Fibroblast of skin of right quadriceps (primary cell): ENCODE measurements at regions not wholly inside any gene's neighbourhood (a gene's known extent, or its start where the extent isn't known, plus 50 kb on each side); places are given as distances from the start of the nearest gene placed in this dataset.

Source experiments
- DNase-seq: peaks from one replicate; pipeline ENCODE4 v3.0.0-alpha.2; 2013

DNA sequence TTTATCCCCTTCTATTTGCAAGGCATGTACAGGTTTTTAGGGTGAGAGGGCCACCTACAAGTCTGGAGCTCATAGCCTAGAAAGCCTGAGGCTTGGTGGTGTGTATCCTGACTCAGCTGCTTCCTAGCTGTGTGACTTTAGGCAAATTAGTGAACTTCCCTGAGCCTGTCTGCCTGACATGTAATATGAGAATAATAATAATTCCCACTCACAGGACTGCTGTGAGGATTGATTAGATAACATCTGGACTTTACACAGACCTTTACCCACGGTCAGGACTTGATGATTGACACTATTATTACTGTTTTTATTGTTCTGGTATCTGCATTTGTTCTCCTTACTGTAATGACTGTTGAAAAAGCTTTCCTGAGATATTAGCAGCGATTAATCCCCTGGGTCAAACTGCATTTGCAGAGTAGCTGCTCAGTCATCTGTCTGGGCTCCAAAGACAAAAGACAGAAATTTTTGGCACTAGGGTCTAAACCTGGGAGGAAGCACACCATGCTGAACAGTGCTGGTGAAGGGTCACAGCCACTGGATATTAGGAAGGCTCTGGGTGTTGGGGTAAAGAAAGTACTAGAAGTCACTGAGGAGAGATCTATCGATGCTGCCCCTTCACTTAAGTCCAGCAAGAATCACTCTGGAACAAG is 276.5 kb upstream of the FN1 start:
- no peak for DNase-seq

DNA sequence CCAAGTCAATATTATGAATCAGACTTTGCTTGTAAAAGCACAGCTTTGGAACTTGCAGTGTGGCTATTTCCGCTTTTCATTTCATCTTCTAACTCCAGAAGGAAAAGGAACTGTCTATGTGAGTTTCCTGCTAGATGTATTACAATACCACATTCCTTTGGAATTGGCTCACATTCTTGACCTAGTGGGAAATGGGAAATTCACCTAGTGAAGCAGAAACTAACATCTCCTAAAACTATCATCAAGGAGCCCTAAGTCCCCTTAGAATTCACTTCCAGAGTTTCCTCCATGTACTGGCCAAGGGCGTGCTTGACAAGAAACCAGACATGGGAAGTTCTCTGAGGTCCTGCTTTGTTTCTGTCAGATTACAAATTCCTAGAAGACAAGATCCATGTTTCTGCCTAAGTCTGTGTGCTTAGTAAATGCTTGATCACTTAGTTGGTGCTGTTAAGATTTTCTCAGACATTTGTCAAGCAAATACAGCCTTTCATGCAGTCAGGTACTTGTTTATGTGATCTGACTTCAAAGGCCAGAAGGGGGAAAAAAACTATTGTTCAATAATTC is 275.7 kb upstream of the FN1 start:
- DNase-seq, result peak; percentile 88

DNA sequence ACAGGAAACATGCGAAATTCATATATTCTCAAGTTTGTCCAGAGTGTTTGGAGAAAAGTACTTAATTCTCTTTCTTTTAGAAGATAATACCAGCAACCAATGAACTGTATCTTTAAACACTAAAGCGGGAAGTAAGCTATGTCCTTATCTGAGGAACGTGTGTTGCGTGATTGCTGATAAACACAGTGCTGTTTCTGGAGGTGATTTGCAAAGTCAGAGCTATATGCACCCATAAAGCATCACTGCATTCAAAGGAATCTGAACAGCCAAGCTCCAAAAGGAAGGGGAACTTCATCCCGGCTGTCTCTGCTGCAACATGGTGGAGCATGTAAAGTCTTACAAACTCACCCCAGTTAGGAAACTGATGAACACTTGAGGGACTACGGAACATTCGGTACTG is 271.7 kb upstream of the FN1 start:
- DNase-seq, result no peak

DNA sequence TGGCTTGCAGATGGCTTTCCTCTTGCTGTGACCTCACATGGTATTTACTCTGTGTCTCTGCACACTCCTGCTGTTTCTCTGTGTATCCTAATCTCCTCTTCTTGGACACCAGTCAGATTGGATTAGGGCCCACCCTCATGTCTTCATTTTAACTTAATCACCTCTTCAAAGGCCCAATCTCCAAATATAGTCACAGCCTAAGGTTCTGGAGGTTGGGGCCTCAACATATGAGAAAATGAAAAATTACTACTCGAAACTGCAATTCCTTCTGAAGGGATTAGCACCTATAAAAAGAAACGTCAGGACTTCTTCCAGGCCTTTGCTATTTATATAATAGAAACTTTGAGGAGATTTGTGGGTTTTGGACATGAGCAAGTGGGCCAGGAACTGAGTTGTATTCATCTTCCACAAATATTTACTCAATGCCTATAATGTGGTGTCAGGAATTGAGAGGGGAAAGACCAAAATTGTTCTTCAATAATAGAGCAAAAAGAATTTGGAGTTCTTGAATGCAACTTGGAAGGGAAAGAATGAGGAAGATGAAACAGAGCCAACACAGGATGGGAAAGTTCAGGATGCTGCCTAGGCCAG is 270.0 kb upstream of the FN1 start:
- peak; percentile 91 for DNase-seq

DNA sequence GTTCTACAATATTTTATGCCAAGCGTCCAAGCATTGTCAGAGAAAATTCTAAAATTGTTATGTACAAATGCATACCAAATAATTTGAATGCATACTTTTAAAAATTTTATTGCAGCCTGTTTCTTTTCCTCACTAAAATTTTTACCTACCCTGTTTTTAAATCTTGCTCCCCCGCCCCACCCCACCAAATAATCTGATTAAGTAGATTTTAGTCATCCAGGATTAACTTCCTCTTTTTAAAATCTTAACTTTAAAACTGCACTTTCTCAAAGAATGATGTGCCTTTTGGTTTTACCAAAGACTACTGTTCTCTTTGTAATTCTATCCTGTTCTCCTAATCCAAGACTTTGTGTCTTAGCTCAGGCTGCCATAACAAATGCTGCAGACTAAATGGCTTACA is 269.4 kb upstream of the FN1 start:
- DNase-seq, result no peak

DNA sequence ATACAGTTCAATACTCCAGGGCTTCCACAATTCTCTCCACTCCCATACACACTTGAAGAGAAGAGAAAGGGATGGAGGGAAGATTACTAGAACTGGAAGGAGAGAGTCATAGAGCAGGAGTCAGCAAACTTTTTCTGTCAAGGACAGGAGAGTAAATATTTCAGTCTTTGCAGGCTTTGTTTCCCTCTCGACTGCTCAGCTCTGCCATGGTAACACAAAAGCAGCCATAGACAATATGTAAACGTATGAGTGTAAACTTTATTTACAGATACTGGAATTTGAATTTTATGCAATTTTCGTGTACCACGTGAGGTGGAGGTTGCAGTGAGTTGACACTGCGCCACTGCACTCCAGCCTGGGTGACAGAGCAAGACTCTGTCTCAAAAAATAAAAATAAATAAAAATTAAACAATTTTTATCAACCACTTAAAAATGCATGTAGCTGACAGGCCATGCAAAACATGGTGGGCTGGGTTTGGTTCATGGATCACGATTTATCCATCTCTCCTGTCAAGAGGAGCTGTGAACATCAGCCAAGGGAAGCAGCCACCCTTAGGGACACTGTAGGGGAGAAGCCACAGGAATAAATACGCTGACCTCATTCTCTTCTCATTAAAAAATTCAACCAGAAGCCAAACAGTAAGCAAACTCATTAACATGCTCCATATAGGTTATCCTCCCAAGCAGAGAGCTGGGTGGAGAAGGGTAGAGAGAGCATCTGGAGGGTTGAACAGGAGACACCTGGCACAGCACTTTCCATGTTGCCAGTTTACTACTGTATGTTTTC is 266.4 kb upstream of the FN1 start:
- peak; percentile 36 for DNase-seq

DNA sequence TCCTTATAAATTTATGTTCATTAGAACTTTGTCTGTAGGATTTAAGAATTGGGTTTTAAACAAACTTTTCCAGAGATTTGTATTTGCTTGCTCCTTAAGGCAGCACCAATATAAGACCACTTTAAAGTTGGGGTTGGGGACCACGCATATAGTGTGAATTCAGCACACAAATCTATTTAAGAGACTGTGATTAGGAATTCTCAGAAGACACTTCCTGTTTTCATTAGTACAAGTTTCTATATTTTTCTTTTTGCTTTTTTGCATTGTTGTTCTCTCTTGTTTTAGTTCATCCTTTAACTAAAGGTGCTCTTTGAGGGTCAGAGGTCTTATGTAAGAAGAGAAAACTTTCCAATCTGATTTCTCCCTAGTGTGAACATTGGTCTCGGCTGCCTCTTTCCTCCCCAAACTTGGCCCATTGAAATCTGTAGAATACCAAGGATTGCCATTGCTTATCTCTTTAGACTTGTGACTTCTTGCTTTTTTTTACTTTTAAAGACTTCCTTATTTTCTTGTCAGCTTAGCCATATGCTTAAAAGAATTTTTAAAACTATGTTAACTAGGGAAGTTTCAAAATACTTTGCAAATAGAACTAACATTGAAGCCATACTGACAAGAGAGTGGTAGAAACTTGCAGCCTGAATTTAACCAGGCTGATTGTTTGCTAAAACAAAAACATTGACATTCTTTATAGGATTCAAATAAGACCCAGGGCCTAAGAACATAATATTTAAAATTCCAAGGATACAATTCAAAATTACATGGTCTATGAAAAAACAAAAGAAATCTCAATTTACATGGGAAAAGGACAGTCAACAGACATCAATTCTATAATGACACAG is 264.1 kb upstream of the FN1 start:
- DNase-seq, result no peak

DNA sequence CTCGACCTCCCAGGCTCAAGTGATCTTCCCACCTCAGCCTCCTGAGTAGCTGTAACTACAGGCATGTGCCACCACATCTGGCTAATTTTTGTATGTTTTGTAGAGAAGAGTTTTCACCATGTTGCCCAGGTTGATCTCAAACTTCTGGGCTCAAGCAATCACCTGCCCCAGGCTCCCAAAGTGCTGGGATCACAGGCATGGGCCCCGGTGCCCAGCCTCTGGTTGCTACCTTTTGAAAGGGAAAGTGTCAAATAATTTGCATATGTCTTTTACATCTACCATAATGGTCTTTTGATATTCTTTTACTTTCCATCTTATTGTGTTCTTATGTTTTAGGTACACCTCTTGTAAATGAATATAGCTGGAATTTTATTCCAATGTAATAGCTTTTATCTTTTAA is 263.1 kb upstream of the FN1 start:
- DNase-seq, result no peak

DNA sequence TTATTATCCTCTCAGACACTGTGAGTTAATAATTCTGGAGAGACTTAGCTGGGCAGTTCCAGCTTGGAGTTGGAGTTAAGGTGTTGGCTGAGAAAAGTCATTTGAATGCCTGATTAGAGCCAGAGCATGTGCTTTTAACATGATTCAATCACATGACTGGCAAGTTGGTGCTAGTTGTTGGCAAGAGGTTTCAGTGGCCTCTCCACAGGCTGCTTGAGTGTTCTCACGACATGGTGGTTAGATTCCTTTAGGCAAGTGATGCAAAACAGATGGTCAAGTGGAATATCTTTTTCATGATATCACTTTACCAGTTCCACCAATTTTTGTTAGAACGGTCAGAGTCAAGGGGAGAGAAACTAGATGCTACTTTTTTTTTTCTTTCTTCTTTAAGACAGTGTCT is 262.7 kb upstream of the FN1 start:
- DNase-seq, result peak; percentile 99

DNA sequence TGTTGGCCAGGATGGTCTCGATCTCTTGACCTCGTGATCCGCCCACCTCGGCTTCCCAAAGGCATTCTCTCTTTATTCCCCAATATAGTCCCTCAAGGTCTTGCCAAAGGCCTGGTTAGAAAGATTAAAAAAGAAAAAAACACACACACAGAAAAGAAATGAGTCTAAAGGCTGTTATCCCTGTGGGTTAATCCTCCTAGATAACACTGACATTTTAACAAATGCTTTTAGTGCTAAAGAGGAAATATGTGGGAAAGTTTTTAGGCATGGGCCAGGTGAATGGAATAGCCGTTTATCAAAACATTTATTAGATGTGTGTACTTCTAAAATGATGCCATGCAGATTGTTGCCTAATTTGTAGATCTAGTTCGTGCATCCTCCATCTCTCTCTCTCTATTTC is 261.6 kb upstream of the FN1 start:
- no peak for DNase-seq

DNA sequence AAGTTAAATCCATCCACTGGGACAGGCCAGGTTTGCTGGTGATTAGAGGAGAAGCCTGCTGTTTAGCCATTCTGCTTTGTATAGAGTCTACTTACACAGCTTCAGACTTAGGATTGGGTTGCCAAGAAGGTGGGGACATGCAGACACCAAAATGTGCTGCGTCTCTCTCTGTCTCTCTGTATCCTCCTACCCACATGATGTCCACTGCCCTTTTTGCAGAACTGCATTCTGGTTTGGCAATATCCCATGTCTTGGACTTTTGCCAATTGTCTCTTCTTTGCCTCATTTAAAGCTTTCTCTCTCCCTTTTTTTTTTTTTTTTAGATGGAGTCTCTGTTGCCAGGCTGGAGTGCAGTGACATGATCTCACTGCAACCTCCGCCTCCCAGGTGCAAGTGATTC is 261.1 kb upstream of the FN1 start:
- no peak for DNase-seq

DNA sequence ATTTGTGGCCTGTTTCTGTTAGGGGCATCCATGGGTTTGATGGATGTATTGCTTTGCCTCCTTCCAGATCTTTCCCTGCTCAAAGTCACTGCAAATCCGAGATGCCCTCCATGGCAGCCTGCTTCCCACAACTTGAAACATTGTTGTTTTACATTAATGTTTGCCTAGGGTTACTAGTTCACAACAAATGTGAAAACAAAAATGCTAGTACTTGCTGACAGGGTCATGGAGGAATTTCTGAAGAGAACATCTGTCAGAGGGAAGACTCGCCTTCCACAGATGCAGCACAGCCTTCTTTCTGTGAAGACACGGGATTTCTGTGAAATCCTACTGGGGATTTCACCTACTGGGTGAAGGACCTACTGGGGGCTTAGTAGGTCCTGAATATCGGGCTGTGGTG is 260.0 kb upstream of the FN1 start:
- peak; percentile 50 for DNase-seq

DNA sequence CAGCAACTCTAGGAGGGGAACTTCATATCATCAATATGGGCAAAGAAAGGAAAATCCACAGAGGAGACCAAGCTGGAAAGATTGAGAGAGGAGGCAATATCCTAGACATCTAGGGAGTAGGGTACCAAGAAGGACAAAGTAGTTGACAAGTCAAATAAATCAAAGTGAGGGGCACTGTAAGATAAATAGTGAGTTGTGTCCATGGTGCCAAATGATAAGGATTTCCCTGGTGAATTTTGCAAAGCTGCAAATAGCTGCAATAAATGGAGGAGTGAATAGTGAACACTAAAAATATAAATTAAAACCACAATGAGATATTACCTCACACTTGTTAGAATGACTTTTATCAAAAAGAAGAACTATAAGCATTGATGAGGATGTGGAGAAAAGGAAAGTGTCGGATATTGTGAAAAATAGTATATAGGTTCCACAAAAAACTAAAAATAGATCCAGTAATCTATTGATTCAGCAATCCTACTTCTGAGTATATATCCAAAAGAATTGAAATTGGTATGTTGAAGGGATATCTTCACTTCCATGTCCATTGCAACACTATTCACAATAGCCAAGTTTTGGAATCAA is 258.2 kb upstream of the FN1 start:
- no peak for DNase-seq

DNA sequence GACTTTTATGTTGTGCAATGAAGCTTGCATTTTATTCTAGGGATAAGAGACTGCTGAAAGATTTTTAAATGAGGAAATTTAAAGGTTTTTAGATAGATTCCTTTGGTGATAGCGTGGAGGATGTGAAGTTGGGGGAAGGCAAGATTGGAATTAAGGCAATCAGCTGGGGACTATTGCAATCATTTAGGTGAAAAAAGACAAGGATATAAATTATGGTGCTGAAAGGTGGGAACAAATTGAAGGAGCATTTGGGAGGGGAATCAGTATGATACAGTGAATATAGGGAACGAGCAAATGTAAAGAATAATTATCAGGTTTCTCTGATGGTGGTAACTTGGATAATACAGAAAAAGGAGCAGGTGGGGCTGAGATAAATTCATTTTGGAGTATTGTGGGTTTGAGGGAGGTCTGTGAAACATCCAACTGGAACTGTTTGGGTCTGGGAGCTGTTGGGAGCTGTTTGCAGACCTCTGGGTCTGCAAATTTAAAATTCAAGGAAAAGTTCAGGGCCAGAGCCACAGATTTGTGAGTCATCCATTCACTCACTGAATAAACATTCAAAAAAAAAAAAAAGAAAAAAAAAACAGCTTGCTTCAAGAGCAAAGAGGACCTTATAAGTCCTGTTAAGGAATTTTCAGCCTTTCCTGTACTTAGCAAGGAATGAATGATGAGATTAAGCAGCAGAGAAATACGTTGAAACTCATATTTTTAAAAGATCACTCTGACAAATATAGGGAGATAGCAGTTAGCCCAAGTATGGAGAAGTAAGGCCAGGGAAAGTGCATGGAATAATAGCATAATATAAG is 257.5 kb upstream of the FN1 start:
- DNase-seq, result peak; percentile 95

DNA sequence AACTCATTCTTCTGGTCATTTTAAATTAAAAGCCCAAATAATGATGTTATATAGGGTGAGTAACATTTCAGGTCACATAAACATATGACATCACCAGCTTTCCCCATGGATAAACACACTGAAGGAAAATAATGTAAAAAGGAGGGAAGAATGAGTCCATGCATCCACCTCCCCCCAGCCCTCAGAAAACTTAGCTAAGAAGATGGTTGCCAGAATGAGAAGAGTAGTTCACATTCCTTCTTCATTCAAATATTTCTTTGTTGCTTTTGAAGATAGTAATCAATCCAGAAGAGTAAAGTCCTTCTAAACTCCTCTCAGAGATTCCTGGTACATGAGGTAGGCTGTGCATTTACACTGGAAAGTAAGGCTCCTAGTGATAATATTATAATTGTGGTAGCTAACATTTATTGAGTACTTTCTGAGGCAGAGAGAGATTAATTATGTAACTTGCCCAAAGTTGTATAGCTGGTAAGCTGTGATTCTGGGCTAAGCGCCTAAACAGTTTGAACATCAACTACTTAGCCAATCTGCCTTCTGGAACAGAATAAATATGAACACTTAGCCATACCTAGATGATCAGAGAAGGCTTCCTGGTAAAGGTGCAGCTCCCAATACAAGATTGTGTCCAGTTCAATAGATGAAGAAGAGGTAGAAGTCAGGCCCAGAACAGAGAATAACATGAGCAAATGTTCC is 256.7 kb upstream of the FN1 start:
- DNase-seq, result peak; percentile 82

DNA sequence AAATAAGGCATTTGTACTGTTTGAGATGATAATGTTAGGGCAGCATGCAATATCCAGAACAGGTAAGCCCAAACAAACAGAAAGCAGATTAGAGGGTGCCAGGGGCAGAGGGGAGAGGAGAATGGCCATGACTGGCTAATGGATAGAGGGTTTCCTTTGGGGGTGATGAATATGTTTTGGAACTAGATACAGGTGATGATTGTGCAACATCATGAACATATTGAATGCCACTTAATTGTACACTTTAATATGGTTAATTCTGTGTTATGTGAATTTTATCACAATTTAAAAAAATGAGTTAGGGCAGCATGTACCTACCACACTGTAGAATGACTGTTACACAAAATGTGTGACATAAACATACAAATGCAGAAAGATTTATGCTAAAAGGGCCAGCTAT is 255.5 kb upstream of the FN1 start:
- no peak for DNase-seq

DNA sequence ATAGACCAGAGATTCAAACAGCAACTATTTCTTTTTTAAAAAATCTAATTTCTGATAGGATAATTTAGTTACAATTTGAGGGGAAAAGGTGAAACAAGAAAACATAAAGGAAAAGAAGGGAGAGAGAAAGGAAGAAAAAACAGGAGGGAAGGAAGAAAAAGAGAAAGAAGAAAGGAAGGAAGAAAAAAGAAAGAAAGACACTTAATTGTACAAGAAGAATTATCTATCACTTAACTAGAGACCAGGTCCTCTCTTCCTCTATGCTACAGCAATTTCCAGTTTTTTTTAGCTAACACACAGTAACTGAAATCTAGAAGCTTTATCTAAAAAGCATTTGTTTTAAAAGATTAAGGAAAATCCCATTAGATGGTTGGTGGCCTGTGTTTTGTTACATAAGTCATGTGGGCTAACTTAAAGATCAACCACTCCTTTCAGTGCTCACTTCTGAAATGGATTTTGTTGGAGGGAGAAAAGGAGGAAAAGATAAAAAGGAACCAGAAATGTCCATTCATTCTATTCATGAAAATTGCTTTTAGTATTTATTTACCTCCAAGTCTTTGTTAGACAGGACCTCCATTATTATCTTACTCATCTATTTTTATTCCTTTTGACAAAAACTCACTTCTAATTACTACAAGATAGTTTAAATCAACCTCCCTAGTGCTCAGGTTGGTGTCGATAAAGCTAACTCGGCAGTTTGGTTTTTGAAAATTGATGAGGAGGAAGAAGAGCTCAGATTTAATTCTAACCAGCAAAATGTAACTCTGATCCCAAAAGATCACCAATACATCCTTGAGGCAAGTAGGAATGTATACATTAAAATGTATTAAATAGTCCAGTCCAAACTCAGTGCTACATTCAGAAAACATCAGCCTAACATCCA is 251.5 kb upstream of the FN1 start:
- no peak for DNase-seq

DNA sequence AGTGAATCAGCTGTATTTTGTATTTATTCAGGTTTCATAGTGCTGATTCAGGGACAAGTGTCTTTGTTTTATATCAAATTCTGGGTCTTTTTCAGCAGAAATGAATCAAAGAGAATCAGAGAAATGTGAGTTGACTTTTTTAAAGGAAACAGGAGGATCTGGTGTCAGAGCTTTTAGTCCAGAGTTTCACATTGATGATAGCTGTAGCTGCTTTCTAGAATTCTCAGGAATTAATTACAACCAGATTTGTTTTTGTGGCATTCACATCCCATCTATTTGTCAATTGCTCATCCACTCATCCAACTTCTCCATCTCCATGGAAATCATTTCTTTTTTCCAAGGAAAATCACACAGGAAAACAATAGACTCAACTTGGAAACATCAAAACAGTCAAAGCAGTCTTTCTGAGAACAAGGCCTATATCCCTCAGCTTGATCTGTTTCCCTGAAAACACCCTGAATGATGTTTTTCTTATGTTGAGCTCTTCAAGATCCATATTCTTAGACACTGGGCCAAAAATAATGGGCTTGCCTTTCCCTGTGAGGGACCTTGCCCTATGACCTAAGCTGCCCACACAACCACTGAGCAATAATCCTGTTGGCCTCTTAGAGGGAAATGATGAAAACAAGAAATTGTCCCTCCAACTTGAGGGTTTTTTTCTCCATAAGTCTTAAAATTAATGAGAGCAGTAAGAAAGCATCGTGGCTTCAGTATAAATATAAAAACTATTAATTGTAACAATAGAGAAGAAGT is 249.5 kb upstream of the FN1 start:
- DNase-seq, result no peak
